ENCODE measurements at regions not wholly inside any gene's neighbourhood (a gene's known extent, or its start where the extent isn't known, plus 50 kb on each side); places are given as distances from the start of the nearest gene placed in this dataset.

DNA sequence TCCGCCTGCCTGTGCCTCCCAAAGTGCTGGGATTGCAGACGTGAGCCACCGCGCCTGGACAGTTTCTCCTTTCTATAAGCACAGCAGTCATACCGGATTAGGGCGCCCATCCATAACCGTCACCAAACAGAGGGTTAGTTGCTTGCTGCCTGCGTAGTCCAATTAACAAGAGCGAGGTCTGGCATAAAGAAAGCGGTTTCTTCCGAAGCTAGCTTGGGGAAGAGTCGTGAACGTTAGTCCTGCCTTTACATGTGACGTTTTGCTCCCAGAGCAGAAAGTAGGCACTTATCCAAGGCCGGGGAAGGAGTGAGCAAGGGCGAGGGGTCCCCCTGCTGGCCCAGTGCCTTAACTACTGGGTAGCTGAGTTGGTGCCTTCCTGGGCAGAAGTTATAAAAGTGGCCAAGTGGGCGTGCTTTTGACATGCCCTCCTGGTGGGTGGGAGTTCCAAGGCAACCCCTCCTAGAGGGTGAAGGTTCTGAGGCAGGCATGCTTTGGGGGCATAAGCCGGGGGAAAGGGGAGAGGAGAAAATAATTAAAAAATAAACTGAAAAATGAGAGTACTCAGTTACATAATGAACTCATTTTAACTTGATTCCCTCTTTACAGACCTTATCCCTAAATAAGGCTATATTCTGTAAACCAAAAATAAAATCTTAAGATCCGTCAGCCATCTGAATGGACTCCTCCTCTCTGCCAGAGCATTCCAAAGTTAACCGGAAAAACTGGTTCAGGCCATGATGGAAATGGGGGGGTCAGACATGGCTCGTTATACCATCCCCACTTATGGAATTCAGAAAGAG, 88.0 kb downstream of the FAM217A start:
- DNase-seq (ENCODE audit: low spot score) = peak; percentile 94
- intact Hi-C loops (cut with DNase I) = loop anchor here (5.0 to 10.0 kb wide), 3 partner anchors 244 to 706 kb away; no protein-coding TSS in a partner anchor

- no peak for DNase-seq (ENCODE audit: low spot score)
- intact Hi-C loops (cut with DNase I) = loop anchor here (5.0 to 10.0 kb wide), 3 partner anchors 245 to 707 kb away; no protein-coding TSS in a partner anchor
These were observed 87.0 kb downstream of the FAM217A start for GRCh38 chr6:3991941-3992340.

- intact Hi-C loops (cut with DNase I) = loop anchor here in 1 of 2 donors (10.0 kb wide), 1 partner anchor 712 kb away; no protein-coding TSS in a partner anchor
These were observed 82.6 kb downstream of the FAM217A start for GRCh38 chr6:3996349-3996748.

GRCh38 chr6:3997177-3997770, 81.7 kb downstream of the FAM217A start:
- intact Hi-C loops (cut with DNase I) = loop anchor here in 1 of 2 donors (10.0 kb wide), 1 partner anchor 712 kb away; no protein-coding TSS in a partner anchor
- DNase-seq (ENCODE audit: low spot score) = no peak

More at GRCh38 chr6:3996349-3996748, 82.6 kb downstream of the FAM217A start:
- DNase-seq (ENCODE audit: low spot score) = no peak

- intact Hi-C loops (cut with DNase I) = loop anchor here in 1 of 2 donors (10.0 kb wide), 1 partner anchor 715 kb away; no protein-coding TSS in a partner anchor
- no peak for DNase-seq (ENCODE audit: low spot score)
These were observed 78.9 kb downstream of the FAM217A start for GRCh38 chr6:3999800-4000661.

GRCh38 chr6:4004249-4004648, 74.7 kb downstream of the FAM217A start:
- no peak for DNase-seq (ENCODE audit: low spot score)
- intact Hi-C loops (cut with DNase I) = no loop called here

GRCh38 chr6:4008324-4009047, 70.5 kb downstream of the FAM217A start:
- intact Hi-C loops (cut with DNase I) = no loop called here

GRCh38 chr6:4009486-4009885, 69.5 kb downstream of the FAM217A start:
- DNase-seq (ENCODE audit: low spot score) = no peak
- intact Hi-C loops (cut with DNase I) = no loop called here

More at GRCh38 chr6:4008324-4009047, 70.5 kb downstream of the FAM217A start:
- DNase-seq (ENCODE audit: low spot score) = no peak

GRCh38 chr6:4010048-4010447, 68.9 kb downstream of the FAM217A start:
- intact Hi-C loops (cut with DNase I) = loop anchor here in 1 of 2 donors (10.0 kb wide), 1 partner anchor 725 kb away; no protein-coding TSS in a partner anchor

DNA sequence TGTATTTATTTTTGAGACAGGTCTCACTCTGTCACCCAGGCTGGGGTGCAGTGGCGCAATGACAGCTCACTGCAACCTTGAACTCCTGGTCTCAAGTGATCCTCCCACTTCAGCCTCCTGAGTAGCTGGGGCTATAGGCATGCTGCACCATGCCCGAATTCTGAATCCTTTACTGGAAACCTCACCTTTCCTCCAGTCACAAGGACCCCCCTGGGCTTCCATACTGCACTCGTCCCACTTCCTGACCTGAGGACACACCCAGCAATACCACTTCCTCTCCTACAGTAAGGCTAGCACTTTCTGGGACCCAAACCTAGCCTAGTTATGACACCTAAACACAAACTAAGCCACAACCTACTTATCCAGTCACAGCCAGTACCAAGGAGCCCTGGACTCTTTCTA, 68.2 kb downstream of the FAM217A start:
- intact Hi-C loops (cut with DNase I) = loop anchor here in 1 of 2 donors (10.0 kb wide), 1 partner anchor 726 kb away; no protein-coding TSS in a partner anchor
- DNase-seq (ENCODE audit: low spot score) = no peak

More at GRCh38 chr6:4010048-4010447, 68.9 kb downstream of the FAM217A start:
- no peak for DNase-seq (ENCODE audit: low spot score)

- DNase-seq (ENCODE audit: low spot score) = no peak
- intact Hi-C loops (cut with DNase I) = loop anchor here in 1 of 2 donors (10.0 kb wide), 1 partner anchor 728 kb away; no protein-coding TSS in a partner anchor
These were observed 66.1 kb downstream of the FAM217A start for GRCh38 chr6:4012826-4013225.

DNA sequence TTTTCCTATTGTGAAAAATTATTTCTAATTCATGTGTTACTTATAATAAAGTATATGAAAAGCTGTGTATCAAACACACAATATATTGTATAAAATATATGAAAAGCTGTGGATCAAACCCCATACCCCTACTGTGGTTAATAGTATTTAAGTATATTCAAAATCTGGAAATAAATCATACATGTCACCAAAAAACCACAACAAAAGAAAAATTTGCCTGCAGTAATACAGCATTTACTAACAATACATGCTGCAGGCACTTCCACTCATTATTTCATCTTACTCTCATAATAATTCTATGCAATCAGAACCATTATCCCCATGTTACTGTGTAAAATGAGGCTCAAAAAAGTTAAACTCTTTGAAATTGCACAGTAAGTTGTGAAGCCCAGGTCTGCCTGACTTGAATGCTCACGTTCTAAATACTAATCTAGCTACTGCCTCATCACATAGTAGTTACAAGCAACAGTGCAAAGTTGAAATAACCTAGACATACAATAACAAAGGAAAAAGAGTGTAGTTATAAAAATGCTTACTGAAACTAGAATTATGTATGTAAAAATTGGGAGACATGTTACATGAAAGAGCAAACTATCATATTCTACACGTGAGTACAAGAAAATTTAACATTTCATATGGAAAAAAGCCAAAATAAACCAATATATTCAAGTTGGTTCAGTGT, 61.7 kb downstream of the FAM217A start:
- DNase-seq (ENCODE audit: low spot score) = no peak
- intact Hi-C loops (cut with DNase I) = loop anchor here in 1 of 2 donors (10.0 kb wide), 1 partner anchor 732 kb away; no protein-coding TSS in a partner anchor

GRCh38 chr6:4017834-4018170, 61.1 kb downstream of the FAM217A start:
- intact Hi-C loops (cut with DNase I) = loop anchor here in 1 of 2 donors (10.0 kb wide), 1 partner anchor 733 kb away; no protein-coding TSS in a partner anchor
- DNase-seq (ENCODE audit: low spot score) = no peak

GRCh38 chr6:4018171-4018923, 60.6 kb downstream of the FAM217A start:
- peak; percentile 98 for DNase-seq (ENCODE audit: low spot score)
- intact Hi-C loops (cut with DNase I) = loop anchor here in 1 of 2 donors (10.0 kb wide), 1 partner anchor 734 kb away; no protein-coding TSS in a partner anchor
